ENCODE measurements at regions not wholly inside any gene's neighbourhood (a gene's known extent, or its start where the extent isn't known, plus 50 kb on each side); places are given as distances from the start of the nearest gene placed in this dataset.

DNA sequence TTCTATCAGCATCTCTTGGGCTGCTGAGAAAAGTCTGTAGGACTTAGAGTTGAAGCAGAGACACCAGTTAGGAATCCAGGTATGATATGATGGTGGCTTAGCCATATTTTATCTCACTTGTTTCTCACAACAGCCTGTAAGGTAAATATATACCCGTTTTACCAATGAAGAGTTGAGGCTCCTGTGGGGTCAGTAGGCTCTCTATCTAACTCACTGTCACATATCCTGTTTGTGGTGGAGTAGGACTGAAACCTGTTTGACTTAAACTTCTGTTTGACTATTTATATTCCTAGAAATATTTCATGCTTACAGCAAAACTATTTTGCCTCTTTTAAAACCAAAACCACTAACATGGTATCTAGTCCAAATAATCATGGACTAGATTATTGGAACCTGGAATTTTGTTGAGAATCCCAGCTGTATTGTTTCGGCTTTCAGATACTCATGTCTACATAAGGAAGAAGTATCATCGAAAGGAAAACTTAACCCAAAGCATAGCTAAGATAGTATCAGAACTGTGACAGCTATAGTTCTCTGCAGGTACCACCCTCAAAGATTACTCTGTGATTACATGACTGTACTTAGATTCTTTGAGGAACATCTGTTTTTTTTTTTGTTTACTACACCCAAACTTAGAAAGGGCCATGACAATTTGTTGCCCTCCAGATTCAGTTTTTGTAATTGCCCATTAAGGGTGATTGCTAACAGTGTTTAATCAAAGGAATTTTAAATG is 216.1 kb upstream of the THUMPD2 start:
- TF ChIP-seq EP300 (IDR thresholded peaks at IDR 0.05) (no peak), CTCF (IDR thresholded peaks at IDR 0.05) (no peak)

Measured in esophagus muscularis mucosa (tissue), 3 donors.